ENCODE measurements at regions not wholly inside any gene's neighbourhood (a gene's known extent, or its start where the extent isn't known, plus 50 kb on each side); places are given as distances from the start of the nearest gene placed in this dataset.

DNA sequence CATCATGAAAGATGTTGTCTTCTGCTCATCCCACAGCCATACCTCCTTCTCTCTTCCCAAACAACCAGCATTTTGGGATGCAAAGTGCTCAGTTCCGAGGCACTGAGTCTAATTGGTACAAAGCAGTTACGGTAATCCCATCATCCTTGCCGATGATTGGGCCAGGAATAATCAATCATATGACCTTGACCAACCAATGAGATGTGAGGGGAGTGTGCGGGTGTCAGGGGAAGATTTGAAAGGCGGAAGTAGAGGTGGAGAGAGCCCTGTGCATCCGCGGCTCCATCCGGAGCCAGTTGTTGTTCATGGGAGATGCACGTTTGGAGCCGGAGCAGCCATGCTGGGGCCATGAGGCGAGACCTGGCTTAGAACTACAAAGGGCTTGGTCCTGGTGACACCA is 67.3 kb downstream of the SYNE3 start:
- Histone ChIP-seq H3K4me3 (no peak overlapping the region), H3K27ac (no peak overlapping the region), H3K36me3 (peaks cover 44% of the 10 kb centered on the region), H3K4me1 (ENCODE audit: control insufficient read depth in 1 of 2, low read depth in 2 of 2) (no peaks in the 10 kb centered on the region), H3K27me3 (replicated peaks; ENCODE audit: insufficient read depth) (no peaks in the 10 kb centered on the region), H3K9me3 (no peaks in the 10 kb centered on the region)
- no peak for ATAC-seq (ENCODE audit: insufficient number of reproducible peaks, low FRiP score, low read depth)
- TF ChIP-seq CTCF (IDR thresholded peaks at IDR 0.05) = no peak
- DNase-seq (ENCODE audit: low spot score) = no peak

GRCh38 chr14:95446470-95446869 is 70.0 kb downstream of the SYNE3 start:
- no peaks in the 10 kb centered on the region for H3K27me3 ChIP-seq (replicated peaks; ENCODE audit: insufficient read depth)
- H3K4me3 ChIP-seq = no peak overlapping the region
- no peaks in the 10 kb centered on the region for H3K9me3 ChIP-seq
- TF ChIP-seq CTCF (IDR thresholded peaks at IDR 0.05) = no peak
- no peak for DNase-seq (ENCODE audit: low spot score)
- no peak for ATAC-seq (ENCODE audit: insufficient number of reproducible peaks, low FRiP score, low read depth)
- H3K4me1 ChIP-seq (ENCODE audit: control insufficient read depth in 1 of 2, low read depth in 2 of 2) = peaks cover 0 to 9% of the 10 kb centered on the region in 2 donors
- H3K27ac ChIP-seq = no peak overlapping the region
- peaks cover 36% of the 10 kb centered on the region for H3K36me3 ChIP-seq

DNA sequence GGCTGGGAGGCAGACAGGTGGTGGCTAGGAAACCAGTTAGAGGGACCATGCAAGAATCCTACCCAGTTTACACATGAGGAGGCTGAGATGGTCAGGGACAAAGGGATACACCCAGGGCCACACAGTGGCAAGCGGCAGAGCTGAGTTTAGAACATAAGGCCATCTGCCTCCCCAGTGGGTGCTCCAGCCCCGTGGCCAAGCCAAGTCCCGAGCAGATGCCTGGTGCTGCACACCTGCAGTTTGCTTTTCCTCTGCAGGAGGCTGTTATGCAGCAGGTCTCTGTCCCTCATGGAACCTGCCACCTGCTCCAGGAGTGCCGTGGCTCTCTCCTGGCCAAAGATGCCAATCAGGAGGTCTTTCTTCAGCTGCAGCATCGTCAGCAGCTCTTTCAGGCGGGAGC is 70.8 kb downstream of the SYNE3 start:
- TF ChIP-seq CTCF (IDR thresholded peaks at IDR 0.05) = no peak
- peaks cover 31% of the 10 kb centered on the region for H3K36me3 ChIP-seq
- peaks cover 0 to 9% of the 10 kb centered on the region in 2 donors for H3K4me1 ChIP-seq (ENCODE audit: control insufficient read depth in 1 of 2, low read depth in 2 of 2)
- H3K4me3 ChIP-seq = no peak overlapping the region
- DNase-seq (ENCODE audit: low spot score) (no peak), ATAC-seq (ENCODE audit: insufficient number of reproducible peaks, low FRiP score, low read depth) (no peak)
- H3K27me3 ChIP-seq (replicated peaks; ENCODE audit: insufficient read depth) = no peaks in the 10 kb centered on the region
- H3K27ac ChIP-seq = no peak overlapping the region
- no peaks in the 10 kb centered on the region for H3K9me3 ChIP-seq

DNA sequence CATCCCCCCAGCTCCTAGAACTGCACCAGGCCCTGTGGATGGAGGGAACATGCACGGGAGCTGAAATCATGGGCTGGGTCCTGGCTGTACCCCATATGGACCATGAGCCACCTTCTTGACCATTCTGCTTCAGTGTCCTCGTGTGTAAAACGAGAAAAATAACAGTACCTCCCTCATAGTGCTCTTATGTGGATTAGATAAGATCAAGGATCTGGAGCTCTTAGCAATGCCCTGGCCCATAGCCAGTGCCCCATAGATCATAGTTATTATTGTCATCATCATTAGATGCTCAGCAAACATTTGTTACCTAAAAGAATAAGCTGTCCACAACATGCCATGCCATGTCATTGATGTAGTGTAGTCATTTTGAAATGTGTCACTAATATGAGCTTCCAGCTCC is 71.3 kb downstream of the SYNE3 start:
- no peaks in the 10 kb centered on the region for H3K27me3 ChIP-seq (replicated peaks; ENCODE audit: insufficient read depth)
- TF ChIP-seq CTCF (IDR thresholded peaks at IDR 0.05) = no peak
- no peak overlapping the region for H3K4me3 ChIP-seq
- H3K36me3 ChIP-seq = peaks cover 28% of the 10 kb centered on the region
- DNase-seq (ENCODE audit: low spot score) = no peak
- H3K4me1 ChIP-seq (ENCODE audit: control insufficient read depth in 1 of 2, low read depth in 2 of 2) = peaks cover 0 to 9% of the 10 kb centered on the region in 2 donors
- no peak for ATAC-seq (ENCODE audit: insufficient number of reproducible peaks, low FRiP score, low read depth)
- H3K9me3 ChIP-seq = no peaks in the 10 kb centered on the region
- no peak overlapping the region for H3K27ac ChIP-seq

DNA sequence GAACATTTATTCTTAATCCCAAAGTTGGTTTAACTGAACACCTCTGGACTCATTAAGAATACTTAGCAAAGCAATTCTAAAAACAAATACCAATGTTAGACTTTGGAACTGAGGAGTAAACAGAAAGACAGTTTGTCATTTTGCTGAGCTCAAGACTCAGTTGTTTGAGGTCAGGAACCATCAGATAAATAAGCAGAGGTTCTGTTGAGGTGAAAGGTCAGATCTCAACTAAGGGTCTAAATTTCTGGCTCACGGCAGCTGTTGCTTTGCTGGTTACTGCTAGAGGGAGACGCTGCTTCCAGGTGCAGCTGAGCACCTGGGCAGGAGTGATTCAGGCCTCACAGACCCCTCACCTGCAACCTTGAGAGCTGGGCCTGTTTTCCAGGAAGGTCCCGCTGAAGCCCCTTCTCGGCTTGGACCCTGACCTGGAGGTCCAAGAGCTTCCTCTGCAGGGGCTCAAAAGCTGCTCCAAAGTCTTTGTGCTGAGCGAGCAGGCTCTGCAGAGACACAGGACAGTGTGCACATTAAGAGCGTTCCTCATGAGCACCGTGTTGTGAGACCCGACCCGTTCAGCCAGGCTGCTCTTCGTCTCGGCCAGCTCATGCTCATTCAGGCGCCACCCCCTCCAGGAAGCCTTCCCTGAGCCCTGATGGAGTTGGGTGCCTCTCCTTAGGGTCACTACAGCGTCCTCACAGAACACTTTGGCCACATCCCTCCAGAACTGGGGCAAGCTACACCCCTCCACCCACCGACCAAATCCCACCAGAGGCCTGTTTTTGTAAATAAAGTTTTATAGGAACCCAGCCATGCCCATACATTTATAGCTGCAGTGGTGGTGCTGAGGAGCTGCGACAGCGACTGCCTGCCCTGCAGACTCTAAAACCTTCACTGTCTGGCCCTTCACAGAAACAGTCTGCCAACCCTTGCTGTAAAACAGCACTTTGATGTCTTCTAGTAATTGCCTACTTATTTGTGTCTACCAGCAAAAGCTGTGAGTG is 72.0 kb downstream of the SYNE3 start:
- Histone ChIP-seq H3K9me3 (no peaks in the 10 kb centered on the region), H3K27me3 (replicated peaks; ENCODE audit: insufficient read depth) (no peaks in the 10 kb centered on the region), H3K27ac (no peak overlapping the region), H3K4me1 (ENCODE audit: control insufficient read depth in 1 of 2, low read depth in 2 of 2) (peaks cover 0 to 9% of the 10 kb centered on the region in 2 donors), H3K36me3 (peaks cover 27% of the 10 kb centered on the region), H3K4me3 (no peak overlapping the region)
- DNase-seq (ENCODE audit: low spot score) = no peak
- ATAC-seq (ENCODE audit: insufficient number of reproducible peaks, low FRiP score, low read depth) = no peak
- TF ChIP-seq CTCF (IDR thresholded peaks at IDR 0.05) = no peak

All from thoracic aorta (tissue), 2 donors.